ENCODE measurements at regions not wholly inside any gene's neighbourhood (a gene's known extent, or its start where the extent isn't known, plus 50 kb on each side); places are given as distances from the start of the nearest gene placed in this dataset.

GRCh38 chr2:120600335-120600734, 135.3 kb upstream of the GLI2 start:
- Histone ChIP-seq H2AFZ (replicated peaks) (no peak overlapping the region), H3K4me1 (peaks cover 26% of the 10 kb centered on the region), H3F3A (ENCODE audit: low read depth) (peaks cover 10% of the 10 kb centered on the region), H3K27ac (no peak overlapping the region), H3K79me2 (ENCODE audit: low read depth) (no peaks in the 10 kb centered on the region), H3K4me2 (no peak overlapping the region), H3K27me3 (no peaks in the 10 kb centered on the region), H3K9ac (no peak overlapping the region), H3K36me3 (no peaks in the 10 kb centered on the region), H3K9me3 (ENCODE audit: low read depth) (no peaks in the 10 kb centered on the region), H4K20me1 (ENCODE audit: low read depth) (no peaks in the 10 kb centered on the region), H3K4me3 (no peak overlapping the region)
- no peak overlapping the region for H3K4me3 Mint-ChIP-seq
- no peak overlapping the region for H3K27ac Mint-ChIP-seq
- H3K27me3 Mint-ChIP-seq (ENCODE audit: insufficient read depth, low read depth): peaks cover 16% of the 10 kb centered on the region
- H3K36me3 Mint-ChIP-seq: no peaks in the 10 kb centered on the region
- H3K9me3 Mint-ChIP-seq: peaks cover 5% of the 10 kb centered on the region
- no peak for DNase-seq (ENCODE audit: low spot score)
- TF ChIP-seq EZH2phosphoT487 (IDR thresholded peaks at IDR 0.05) (no peak), EZH2 (IDR thresholded peaks at IDR 0.05) (no peak)
- TF ChIP-seq, protein P1, sequence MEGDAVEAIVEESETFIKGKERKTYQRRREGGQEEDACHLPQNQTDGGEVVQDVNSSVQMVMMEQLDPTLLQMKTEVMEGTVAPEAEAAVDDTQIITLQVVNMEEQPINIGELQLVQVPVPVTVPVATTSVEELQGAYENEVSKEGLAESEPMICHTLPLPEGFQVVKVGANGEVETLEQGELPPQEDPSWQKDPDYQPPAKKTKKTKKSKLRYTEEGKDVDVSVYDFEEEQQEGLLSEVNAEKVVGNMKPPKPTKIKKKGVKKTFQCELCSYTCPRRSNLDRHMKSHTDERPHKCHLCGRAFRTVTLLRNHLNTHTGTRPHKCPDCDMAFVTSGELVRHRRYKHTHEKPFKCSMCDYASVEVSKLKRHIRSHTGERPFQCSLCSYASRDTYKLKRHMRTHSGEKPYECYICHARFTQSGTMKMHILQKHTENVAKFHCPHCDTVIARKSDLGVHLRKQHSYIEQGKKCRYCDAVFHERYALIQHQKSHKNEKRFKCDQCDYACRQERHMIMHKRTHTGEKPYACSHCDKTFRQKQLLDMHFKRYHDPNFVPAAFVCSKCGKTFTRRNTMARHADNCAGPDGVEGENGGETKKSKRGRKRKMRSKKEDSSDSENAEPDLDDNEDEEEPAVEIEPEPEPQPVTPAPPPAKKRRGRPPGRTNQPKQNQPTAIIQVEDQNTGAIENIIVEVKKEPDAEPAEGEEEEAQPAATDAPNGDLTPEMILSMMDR (IDR thresholded peaks at IDR 0.05): no peak
- peaks cover 31% of the 10 kb centered on the region for H3K4me1 Mint-ChIP-seq

DNA sequence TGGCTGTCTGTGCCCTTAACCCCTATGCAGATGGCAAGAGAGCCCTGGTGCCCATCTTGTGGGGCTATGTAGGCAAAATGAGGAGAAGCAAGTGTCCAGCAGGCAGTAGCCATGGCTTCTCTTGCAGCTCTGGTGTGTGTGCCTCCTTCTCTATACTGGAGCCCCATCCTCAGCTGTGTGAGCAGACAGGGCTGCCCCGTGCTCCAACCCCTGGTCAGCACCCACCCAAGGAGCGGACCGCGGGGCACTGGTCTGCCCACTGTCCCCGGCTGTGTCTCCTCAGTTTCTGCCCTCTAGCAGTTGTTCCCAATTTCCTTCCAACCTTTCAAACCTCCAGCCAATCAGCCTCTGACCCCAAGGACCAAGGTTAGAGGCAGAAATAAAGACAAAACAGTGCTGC, 134.9 kb upstream of the GLI2 start:
- peaks cover 21% of the 10 kb centered on the region for H3K4me1 ChIP-seq
- H3K4me2 ChIP-seq: no peak overlapping the region
- no peak overlapping the region for H3K27ac ChIP-seq
- Mint-ChIP-seq H3K4me3 (no peak overlapping the region), H3K9me3 (peaks cover 5% of the 10 kb centered on the region), H3K4me1 (peaks cover 32% of the 10 kb centered on the region), H3K27ac (peak overlapping the region; percentile 12), H3K27me3 (ENCODE audit: insufficient read depth, low read depth) (peaks cover 20% of the 10 kb centered on the region), H3K36me3 (no peaks in the 10 kb centered on the region)
- H2AFZ ChIP-seq (replicated peaks): no peak overlapping the region
- H3F3A ChIP-seq (ENCODE audit: low read depth): peaks cover 10% of the 10 kb centered on the region
- DNase-seq (ENCODE audit: low spot score): no peak
- H3K79me2 ChIP-seq (ENCODE audit: low read depth): no peaks in the 10 kb centered on the region
- no peaks in the 10 kb centered on the region for H3K9me3 ChIP-seq (ENCODE audit: low read depth)
- no peak overlapping the region for H3K9ac ChIP-seq
- TF ChIP-seq EZH2 (IDR thresholded peaks at IDR 0.05): no peak
- TF ChIP-seq, protein P1 (IDR thresholded peaks at IDR 0.05): no peak
- no peak for TF ChIP-seq EZH2phosphoT487 (IDR thresholded peaks at IDR 0.05)
- H3K4me3 ChIP-seq: no peak overlapping the region
- H4K20me1 ChIP-seq (ENCODE audit: low read depth): no peaks in the 10 kb centered on the region
- no peaks in the 10 kb centered on the region for H3K27me3 ChIP-seq
- no peaks in the 10 kb centered on the region for H3K36me3 ChIP-seq

DNA sequence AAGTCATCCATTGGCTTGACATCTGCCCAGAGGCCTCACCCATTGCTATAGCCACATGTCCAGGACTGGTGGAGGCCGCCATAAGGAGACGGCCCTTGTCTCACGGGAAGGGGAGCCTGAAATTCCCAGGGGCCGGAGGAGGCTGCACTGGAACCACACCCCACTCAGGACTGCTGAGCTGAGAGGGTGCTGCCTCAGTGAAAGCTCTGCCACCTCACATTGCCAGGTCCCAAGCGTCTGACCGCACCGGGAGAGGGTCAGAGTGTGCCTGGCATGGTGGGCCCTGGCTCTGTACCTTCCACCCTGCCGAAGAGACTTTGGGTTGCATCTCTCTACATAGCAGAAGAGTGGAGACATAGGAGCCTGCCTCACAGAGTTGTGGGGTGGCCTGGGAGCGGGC, 134.1 kb upstream of the GLI2 start:
- Mint-ChIP-seq H3K4me1 (peaks cover 25% of the 10 kb centered on the region), H3K9me3 (peaks cover 5% of the 10 kb centered on the region), H3K36me3 (no peaks in the 10 kb centered on the region), H3K4me3 (no peak overlapping the region), H3K27me3 (ENCODE audit: insufficient read depth, low read depth) (peaks cover 24% of the 10 kb centered on the region), H3K27ac (no peak overlapping the region)
- no peak for DNase-seq (ENCODE audit: low spot score)
- no peaks in the 10 kb centered on the region for H4K20me1 ChIP-seq (ENCODE audit: low read depth)
- H3K27me3 ChIP-seq: no peaks in the 10 kb centered on the region
- H3K79me2 ChIP-seq (ENCODE audit: low read depth): no peaks in the 10 kb centered on the region
- H3K9me3 ChIP-seq (ENCODE audit: low read depth): no peaks in the 10 kb centered on the region
- H3K9ac ChIP-seq: no peak overlapping the region
- no peak overlapping the region for H3K4me2 ChIP-seq
- no peak overlapping the region for H2AFZ ChIP-seq (replicated peaks)
- no peak overlapping the region for H3K27ac ChIP-seq
- H3K4me3 ChIP-seq: no peak overlapping the region
- H3K36me3 ChIP-seq: no peaks in the 10 kb centered on the region
- peaks cover 14% of the 10 kb centered on the region for H3K4me1 ChIP-seq
- peaks cover 9% of the 10 kb centered on the region for H3F3A ChIP-seq (ENCODE audit: low read depth)
- TF ChIP-seq EZH2 (IDR thresholded peaks at IDR 0.05) (no peak), EZH2phosphoT487 (IDR thresholded peaks at IDR 0.05) (no peak)
- TF ChIP-seq, protein P1 (IDR thresholded peaks at IDR 0.05): no peak
